ENCODE measurements at regions not wholly inside any gene's neighbourhood (a gene's known extent, or its start where the extent isn't known, plus 50 kb on each side); places are given as distances from the start of the nearest gene placed in this dataset.

DNA sequence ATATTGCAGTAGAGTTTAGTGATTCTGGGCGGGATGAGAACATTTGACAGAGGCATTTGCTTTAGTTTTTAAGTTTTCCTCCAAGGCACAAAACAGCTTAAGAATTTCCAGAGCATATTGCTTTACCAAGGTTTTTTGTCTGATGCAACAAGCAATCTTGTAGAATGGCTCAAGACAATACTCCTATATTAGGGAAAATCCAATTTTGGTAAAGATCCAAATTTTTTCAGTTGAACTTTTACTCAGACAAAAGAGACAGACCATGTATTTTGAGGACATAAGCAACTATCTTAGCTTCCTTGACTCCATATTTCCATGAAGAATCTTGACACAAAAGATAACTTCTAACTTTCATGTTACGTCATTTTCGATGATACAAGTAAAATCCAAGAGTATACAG is 92.3 kb upstream of the NANOS1 start:
- Mint-ChIP-seq H3K36me3 (ENCODE audit: low read depth) (no peaks in the 10 kb centered on the region), H3K4me1 (no peaks in the 10 kb centered on the region), H3K27ac (no peak overlapping the region), H3K27me3 (ENCODE audit: low read depth) (peaks cover 9% of the 10 kb centered on the region), H3K9me3 (peaks cover 13% of the 10 kb centered on the region), H3K4me3 (no peak overlapping the region)
- TF ChIP-seq CTCF (IDR thresholded peaks at IDR 0.05; ENCODE audit: unreplicated experiment in 3 of 3) = no peak

GRCh38 chr10:118939211-118940007 is 90.1 kb upstream of the NANOS1 start:
- H3K4me1 Mint-ChIP-seq = no peaks in the 10 kb centered on the region
- H3K4me3 Mint-ChIP-seq = no peak overlapping the region
- peaks cover 4% of the 10 kb centered on the region for H3K9me3 Mint-ChIP-seq
- no peak for TF ChIP-seq CTCF (IDR thresholded peaks at IDR 0.05; ENCODE audit: unreplicated experiment in 3 of 3)
- H3K36me3 Mint-ChIP-seq (ENCODE audit: low read depth) = no peaks in the 10 kb centered on the region
- no peaks in the 10 kb centered on the region for H3K27me3 Mint-ChIP-seq (ENCODE audit: low read depth)
- no peak overlapping the region for H3K27ac Mint-ChIP-seq

DNA sequence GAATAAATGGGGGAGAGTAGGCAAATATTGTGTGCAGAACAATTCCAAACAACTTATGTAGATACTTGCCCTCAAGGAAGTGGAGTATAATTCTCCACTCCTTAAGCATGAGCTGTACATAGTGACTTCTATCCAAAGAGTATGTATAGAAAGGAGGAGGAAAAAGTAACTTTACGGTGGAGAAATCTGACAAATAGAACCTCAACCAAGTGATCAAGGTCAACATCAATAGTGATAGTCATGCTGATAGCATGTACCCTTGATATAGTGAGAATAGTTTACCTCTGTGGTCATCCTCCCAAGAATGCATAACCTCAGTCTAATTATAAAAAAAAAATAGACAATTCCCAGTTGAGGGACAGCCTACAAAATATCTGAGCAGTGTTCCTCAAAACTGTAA is 89.1 kb upstream of the NANOS1 start:
- Mint-ChIP-seq H3K4me1 (no peaks in the 10 kb centered on the region), H3K27ac (no peak overlapping the region), H3K36me3 (ENCODE audit: low read depth) (no peaks in the 10 kb centered on the region), H3K27me3 (ENCODE audit: low read depth) (no peaks in the 10 kb centered on the region), H3K9me3 (peaks cover 4% of the 10 kb centered on the region), H3K4me3 (no peak overlapping the region)
- no peak for TF ChIP-seq CTCF (IDR thresholded peaks at IDR 0.05; ENCODE audit: unreplicated experiment in 3 of 3)

DNA sequence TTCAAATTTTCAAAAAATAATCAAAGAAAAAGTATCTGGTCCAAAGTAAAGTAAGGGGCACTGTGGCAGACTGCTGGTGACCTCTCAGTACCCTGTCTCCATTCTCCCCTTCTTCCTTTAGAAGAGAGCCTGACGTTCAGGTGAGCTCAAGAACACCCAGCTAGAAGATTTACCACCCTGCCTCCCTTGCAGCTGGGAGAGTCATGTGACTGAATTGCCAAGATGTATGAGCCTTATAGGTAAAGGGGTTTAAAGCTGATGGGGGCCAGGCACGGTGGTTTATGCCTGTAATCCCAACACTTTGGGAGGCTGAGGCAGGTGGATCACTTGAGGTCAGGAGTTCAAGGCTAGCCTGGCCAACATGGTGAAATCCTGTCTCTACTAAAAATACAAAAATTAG is 86.3 kb upstream of the NANOS1 start:
- Mint-ChIP-seq H3K4me1 (no peaks in the 10 kb centered on the region), H3K4me3 (no peak overlapping the region), H3K27ac (no peak overlapping the region), H3K36me3 (ENCODE audit: low read depth) (no peaks in the 10 kb centered on the region), H3K27me3 (ENCODE audit: low read depth) (no peaks in the 10 kb centered on the region), H3K9me3 (peaks cover 4% of the 10 kb centered on the region)
- no peak for TF ChIP-seq CTCF (IDR thresholded peaks at IDR 0.05; ENCODE audit: unreplicated experiment in 3 of 3)

DNA sequence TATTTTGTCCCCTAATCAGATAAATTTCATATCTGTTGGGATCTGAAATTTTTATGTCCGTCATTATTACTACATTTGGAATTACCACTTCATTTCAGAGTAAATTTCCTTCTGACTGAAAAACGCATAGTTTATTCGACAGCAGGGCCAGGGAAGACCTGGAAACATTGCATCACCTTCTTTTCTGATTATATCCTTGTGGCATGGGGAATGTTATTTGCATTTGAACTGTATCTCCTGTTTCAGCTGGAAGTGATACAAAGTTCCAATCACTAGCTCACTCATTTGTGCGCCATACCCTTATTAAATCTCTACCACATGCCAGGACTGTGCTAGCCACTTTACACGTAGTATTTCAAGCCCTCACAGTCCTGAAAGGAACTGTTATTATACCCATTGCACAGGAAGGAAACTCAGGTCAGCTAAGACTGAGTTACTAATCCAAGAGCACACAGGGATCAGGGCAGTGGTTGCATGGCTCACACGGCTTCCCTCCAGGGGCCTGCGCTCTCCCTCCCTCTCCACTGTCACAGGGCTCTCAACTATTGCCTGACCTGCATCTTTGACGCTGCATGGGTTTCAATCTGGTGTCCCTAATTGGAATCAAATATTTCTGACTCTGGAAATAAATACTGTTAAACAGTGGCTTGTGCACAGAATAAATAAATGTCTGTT is 84.4 kb upstream of the NANOS1 start:
- Mint-ChIP-seq H3K27ac (no peak overlapping the region), H3K9me3 (peaks cover 4% of the 10 kb centered on the region), H3K4me3 (no peak overlapping the region), H3K36me3 (ENCODE audit: low read depth) (no peaks in the 10 kb centered on the region), H3K4me1 (peaks cover 6% of the 10 kb centered on the region), H3K27me3 (ENCODE audit: low read depth) (no peaks in the 10 kb centered on the region)
- no peak for TF ChIP-seq CTCF (IDR thresholded peaks at IDR 0.05; ENCODE audit: unreplicated experiment in 3 of 3)

- no peaks in the 10 kb centered on the region for H3K36me3 Mint-ChIP-seq (ENCODE audit: low read depth)
- H3K27ac Mint-ChIP-seq = no peak overlapping the region
- H3K4me3 Mint-ChIP-seq = no peak overlapping the region
- H3K27me3 Mint-ChIP-seq (ENCODE audit: low read depth) = peaks cover 2% of the 10 kb centered on the region
- H3K4me1 Mint-ChIP-seq = peaks cover 28% of the 10 kb centered on the region
- no peak for TF ChIP-seq CTCF (IDR thresholded peaks at IDR 0.05; ENCODE audit: unreplicated experiment in 3 of 3)
- H3K9me3 Mint-ChIP-seq = no peaks in the 10 kb centered on the region
These were observed 80.7 kb upstream of the NANOS1 start for GRCh38 chr10:118948786-118949185.
